ENCODE measurements at regions not wholly inside any gene's neighbourhood (a gene's known extent, or its start where the extent isn't known, plus 50 kb on each side); places are given as distances from the start of the nearest gene placed in this dataset.
A peak's percentile ranks its signal among the peaks of the same experiment; 100 is the strongest.

GRCh38 chr2:215529271-215529670 lies 93.4 kb upstream of the FN1 start:
- DNase-seq = no peak

GRCh38 chr2:215528555-215528954 lies 92.7 kb upstream of the FN1 start:
- no peak for DNase-seq

- no peak for DNase-seq
These were observed 91.9 kb upstream of the FN1 start for GRCh38 chr2:215527736-215528135.

GRCh38 chr2:215526341-215526740 lies 90.5 kb upstream of the FN1 start:
- DNase-seq = no peak

- peak; percentile 26 for DNase-seq
These were observed 86.4 kb upstream of the FN1 start for GRCh38 chr2:215522237-215522636.

- no peak for DNase-seq
These were observed 85.2 kb upstream of the FN1 start for GRCh38 chr2:215521031-215521430.

GRCh38 chr2:215517391-215517790 lies 81.5 kb upstream of the FN1 start:
- DNase-seq = no peak

- no peak for DNase-seq
These were observed 78.6 kb upstream of the FN1 start for GRCh38 chr2:215514516-215514915.

GRCh38 chr2:215511454-215512346 lies 75.8 kb upstream of the FN1 start:
- DNase-seq = no peak

GRCh38 chr2:215507836-215508235 lies 72.0 kb upstream of the FN1 start:
- DNase-seq = no peak

GRCh38 chr2:215507136-215507535 lies 71.3 kb upstream of the FN1 start:
- DNase-seq = no peak

GRCh38 chr2:215506604-215506990 lies 70.7 kb upstream of the FN1 start:
- no peak for DNase-seq

GRCh38 chr2:215505044-215505786 lies 69.3 kb upstream of the FN1 start:
- no peak for DNase-seq

GRCh38 chr2:215504547-215504946 lies 68.7 kb upstream of the FN1 start:
- no peak for DNase-seq

- no peak for DNase-seq
These were observed 67.5 kb upstream of the FN1 start for GRCh38 chr2:215503381-215503780.

- DNase-seq = no peak
These were observed 64.6 kb upstream of the FN1 start for GRCh38 chr2:215500466-215500865.

- no peak for DNase-seq
These were observed 63.5 kb upstream of the FN1 start for GRCh38 chr2:215499331-215499730.

GRCh38 chr2:215498431-215498830 lies 62.6 kb upstream of the FN1 start:
- DNase-seq = no peak

- no peak for DNase-seq
These were observed 57.5 kb upstream of the FN1 start for GRCh38 chr2:215493376-215493775.

GRCh38 chr2:215489288-215489848 lies 53.5 kb upstream of the FN1 start:
- DNase-seq = no peak

- no peak for DNase-seq
These were observed 51.1 kb upstream of the FN1 start for GRCh38 chr2:215487002-215487372.

- DNase-seq = no peak
These were observed 50.6 kb upstream of the FN1 start for GRCh38 chr2:215486291-215487001.

Measured in DMS153 (cell line).